A549 (cell line): ENCODE measurements at regions not wholly inside any gene's neighbourhood (a gene's known extent, or its start where the extent isn't known, plus 50 kb on each side); places are given as distances from the start of the nearest gene placed in this dataset.

Experiments
- ATAC-seq, 2 experiments: fragments of 200-7000 bp in 1 of 2; fragments of >200 bp in 1 of 2; cut with Nextera tagmentation in 1 of 2; cut with Tn5 transposase in 1 of 2; 3 replicates each; pipeline versions ENCODE4 v1.8.0 to v1.9.1; 2018 to 2020; ENCODE audit warnings: mild to moderate bottlenecking in 1 of 2, moderate library complexity in 1 of 2
- CTCF ChIA-PET: fragments of 300-600 bp; sonication (Branson Sonifier 250); formaldehyde crosslinking; extraction: SDS; loops from one replicate; lab custom pipeline; 2021; ENCODE audit warnings: antibody characterized with exemption, inconsistent platforms; lab: Yijun Ruan, JAX
- POLR2A ChIA-PET: fragments of 350-600 bp; formaldehyde crosslinking; extraction: SDS; loops from one replicate; lab custom pipeline; 2021; ENCODE audit warnings: antibody characterized with exemption, inconsistent platforms; lab: Yijun Ruan, JAX
- DNase-seq, 2 experiments: peaks; one replicate each; pipeline versions ENCODE4 v3.0.0 to v3.0.0-alpha.2; 2011 to 2016; ENCODE audit warnings: low read depth in 1 of 2, low spot score in 1 of 2
- FAIRE-seq: peaks from 2 replicates; lab custom pipeline; 2011; peaks lifted over from hg19 to GRCh38; lab: Jason Lieb, UNC
- H3K27ac ChIP-seq, 2 experiments: fragments of >200 bp; sonication (Bioruptor Twin); formaldehyde crosslinking; 3 replicates each; pipeline ENCODE4 v1.5.1; 2016 to 2017
- H3K4me1 ChIP-seq: fragments of >200 bp; sonication (Bioruptor Twin); formaldehyde crosslinking; 3 replicates; pipeline ENCODE4 v1.6.1; 2016
- H3K4me2 ChIP-seq: fragments of >200 bp; sonication (Bioruptor Twin); formaldehyde crosslinking; 3 replicates; pipeline ENCODE4 v1.6.1; 2016
- H3K4me3 ChIP-seq: fragments of >200 bp; sonication (Bioruptor Twin); formaldehyde crosslinking; 3 replicates; pipeline ENCODE4 v1.5.1; 2016
- H3K9me3 ChIP-seq: fragments of >200 bp; sonication (Bioruptor Twin); formaldehyde crosslinking; 3 replicates; pipeline ENCODE4 v1.6.1; 2016
- CEBPB ChIP-seq, 2 experiments: fragments of >200 bp in 1 of 2; sonication (Bioruptor Twin) in 1 of 2; formaldehyde crosslinking in 1 of 2; IDR thresholded peaks; 2 replicates each; pipeline ENCODE4 v1.6.1; 2012 to 2016
- EHF ChIP-seq: fragments of 250-450 bp; sonication (Bioruptor Pico); IDR thresholded peaks from 2 replicates; pipeline ENCODE4 v1.5.0; 2020; ENCODE audit warnings: mild to moderate bottlenecking
- EHMT2 ChIP-seq: fragments of 200-600 bp; sonication (generic); IDR thresholded peaks from 2 replicates; pipeline ENCODE4 v1.6.1; 2016; ENCODE audit warnings: antibody characterized with exemption, low read depth, mild to moderate bottlenecking, moderate library complexity
- EP300 ChIP-seq, 2 experiments: fragments of >200 bp; sonication (Bioruptor Twin); formaldehyde crosslinking; IDR thresholded peaks; 2 replicates in 1 of 2; 3 replicates in 1 of 2; pipeline ENCODE4 v1.6.1; 2016 to 2017
- HES2 ChIP-seq: fragments of >200 bp; sonication (Bioruptor Twin); formaldehyde crosslinking; IDR thresholded peaks from 2 replicates; pipeline ENCODE4 v1.6.1; 2016
- HEYL ChIP-seq: fragments of 250-450 bp; sonication (Bioruptor Pico); IDR thresholded peaks from 2 replicates; pipeline ENCODE4 v1.8.0; 2021; ENCODE audit warnings: mild to moderate bottlenecking, moderate library complexity
- HMGXB4 ChIP-seq: fragments of 250-450 bp; sonication (Bioruptor Pico); IDR thresholded peaks from 2 replicates; pipeline ENCODE4 v1.5.0; 2021; ENCODE audit warnings: mild to moderate bottlenecking, moderate library complexity, borderline replicate concordance
- HOXA7 ChIP-seq: fragments of 250-450 bp; sonication (Bioruptor Pico); IDR thresholded peaks from 2 replicates; pipeline ENCODE4 v1.5.0; 2020; ENCODE audit warnings: mild to moderate bottlenecking, moderate library complexity
- JUN ChIP-seq, 2 experiments: fragments of >200 bp; sonication (Bioruptor Twin); formaldehyde crosslinking; IDR thresholded peaks; 2 replicates in 1 of 2; 3 replicates in 1 of 2; pipeline ENCODE4 v1.6.1; 2016 to 2017
- JUNB ChIP-seq: fragments of >200 bp; sonication (Bioruptor Twin); formaldehyde crosslinking; IDR thresholded peaks from 2 replicates; pipeline ENCODE4 v1.6.1; 2016
- KDM5A ChIP-seq: fragments of 200-600 bp; sonication (generic); IDR thresholded peaks from 2 replicates; pipeline ENCODE4 v1.6.1; 2016; ENCODE audit warnings: antibody characterized with exemption, mild to moderate bottlenecking
- MYC ChIP-seq: IDR thresholded peaks from 2 replicates; pipeline ENCODE4 v1.6.1; 2012; ENCODE audit warnings: mild to moderate bottlenecking, inconsistent platforms, low read length, improper control_type of control experiment, borderline replicate concordance
- NR3C1 ChIP-seq: fragments of >200 bp; sonication (Bioruptor Twin); formaldehyde crosslinking; IDR thresholded peaks from 3 replicates; pipeline ENCODE4 v1.6.1; 2017
- POLR2AphosphoS2 ChIP-seq: conservative IDR thresholded peaks from 2 replicates; pipeline ENCODE4 v1.6.1; 2012; ENCODE audit warnings: low read length, improper control_type of control experiment, inconsistent platforms
- RAD21 ChIP-seq, 2 experiments: fragments of >200 bp in 1 of 2; sonication (Bioruptor Twin) in 1 of 2; formaldehyde crosslinking in 1 of 2; IDR thresholded peaks in 1 of 2; conservative IDR thresholded peaks in 1 of 2; 2 replicates in 1 of 2; 3 replicates in 1 of 2; pipeline ENCODE4 v1.6.1; 2012 to 2018; ENCODE audit warnings: inconsistent platforms in 1 of 2
- RARB ChIP-seq: fragments of 250-450 bp; sonication (Bioruptor Pico); IDR thresholded peaks from 2 replicates; pipeline ENCODE4 v1.8.0; 2021; ENCODE audit warnings: mild to moderate bottlenecking, moderate library complexity
- RCOR1 ChIP-seq: fragments of 150-350 bp; IDR thresholded peaks from 2 replicates; pipeline ENCODE4 v1.6.1; 2014; ENCODE audit warnings: antibody characterized with exemption, low read length, low read depth
- TP53 ChIP-seq: fragments of 250-450 bp; sonication (Bioruptor Pico); IDR thresholded peaks from 2 replicates; pipeline ENCODE4 v1.5.0; 2021; ENCODE audit warnings: mild to moderate bottlenecking, moderate library complexity
- USF2 ChIP-seq: fragments of 450-650 bp; IDR thresholded peaks from 2 replicates; pipeline ENCODE4 v1.6.1; 2014; ENCODE audit warnings: antibody characterized with exemption
- ZSCAN20 ChIP-seq: fragments of 250-450 bp; sonication (Bioruptor Pico); IDR thresholded peaks from 2 replicates; pipeline ENCODE4 v1.8.0; 2022; ENCODE audit warnings: mild to moderate bottlenecking, moderate library complexity
- WGBS: methylation state at CpG from one replicate; pipeline ENCODE4 v1.1.6; 2017; ENCODE audit errors: missing lambda C conversion rate; 5-methylcytosine and 5-hydroxymethylcytosine counted together
- TF ChIP-seq, protein P1 (sequence below): fragments of 200-600 bp; sonication (generic); IDR thresholded peaks from 2 replicates; pipeline ENCODE4 v1.6.1; 2016; ENCODE audit warnings: antibody characterized with exemption, mild to moderate bottlenecking, moderate library complexity
- TF ChIP-seq, protein P2 (sequence below): fragments of 250-450 bp; sonication (Bioruptor Pico); IDR thresholded peaks from 2 replicates; pipeline ENCODE4 v1.5.0; 2020; ENCODE audit warnings: low read depth, mild to moderate bottlenecking, moderate library complexity
- TF ChIP-seq, protein P3 (sequence below): IDR thresholded peaks from 2 replicates; pipeline ENCODE4 v1.6.1; 2012

DNA sequence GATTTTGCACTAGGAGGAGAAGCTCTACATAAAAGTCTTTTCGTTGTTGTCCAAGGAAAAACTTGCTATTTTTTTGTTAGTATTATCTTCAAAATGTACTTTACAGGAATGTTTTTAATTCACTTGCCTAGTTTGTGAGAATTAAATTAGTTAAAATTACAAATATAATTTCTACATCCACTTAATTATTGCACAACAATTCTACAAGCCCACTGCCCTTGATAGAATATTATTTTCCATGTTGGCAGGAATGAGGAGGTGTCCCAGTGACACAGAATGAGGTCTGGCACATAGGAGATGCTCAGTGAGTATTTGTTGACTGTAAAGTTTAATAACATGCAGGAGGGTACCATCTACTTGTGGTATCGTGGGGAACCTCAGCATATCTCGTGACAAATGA is 255.4 kb downstream of the SDHAF3 start:
- TF ChIP-seq MYC (no peak), JUN (IDR thresholded peaks at IDR 0.05) (no peak), HOXA7 (CRISPR knock-in tag) (no peak), HES2 (no peak), CEBPB (IDR thresholded peaks at IDR 0.05) (no peak), EP300 (IDR thresholded peaks at IDR 0.05) (no peak), USF2 (no peak), EHF (CRISPR knock-in tag) (no peak), TP53 (no peak)
- TF ChIP-seq, protein P1, sequence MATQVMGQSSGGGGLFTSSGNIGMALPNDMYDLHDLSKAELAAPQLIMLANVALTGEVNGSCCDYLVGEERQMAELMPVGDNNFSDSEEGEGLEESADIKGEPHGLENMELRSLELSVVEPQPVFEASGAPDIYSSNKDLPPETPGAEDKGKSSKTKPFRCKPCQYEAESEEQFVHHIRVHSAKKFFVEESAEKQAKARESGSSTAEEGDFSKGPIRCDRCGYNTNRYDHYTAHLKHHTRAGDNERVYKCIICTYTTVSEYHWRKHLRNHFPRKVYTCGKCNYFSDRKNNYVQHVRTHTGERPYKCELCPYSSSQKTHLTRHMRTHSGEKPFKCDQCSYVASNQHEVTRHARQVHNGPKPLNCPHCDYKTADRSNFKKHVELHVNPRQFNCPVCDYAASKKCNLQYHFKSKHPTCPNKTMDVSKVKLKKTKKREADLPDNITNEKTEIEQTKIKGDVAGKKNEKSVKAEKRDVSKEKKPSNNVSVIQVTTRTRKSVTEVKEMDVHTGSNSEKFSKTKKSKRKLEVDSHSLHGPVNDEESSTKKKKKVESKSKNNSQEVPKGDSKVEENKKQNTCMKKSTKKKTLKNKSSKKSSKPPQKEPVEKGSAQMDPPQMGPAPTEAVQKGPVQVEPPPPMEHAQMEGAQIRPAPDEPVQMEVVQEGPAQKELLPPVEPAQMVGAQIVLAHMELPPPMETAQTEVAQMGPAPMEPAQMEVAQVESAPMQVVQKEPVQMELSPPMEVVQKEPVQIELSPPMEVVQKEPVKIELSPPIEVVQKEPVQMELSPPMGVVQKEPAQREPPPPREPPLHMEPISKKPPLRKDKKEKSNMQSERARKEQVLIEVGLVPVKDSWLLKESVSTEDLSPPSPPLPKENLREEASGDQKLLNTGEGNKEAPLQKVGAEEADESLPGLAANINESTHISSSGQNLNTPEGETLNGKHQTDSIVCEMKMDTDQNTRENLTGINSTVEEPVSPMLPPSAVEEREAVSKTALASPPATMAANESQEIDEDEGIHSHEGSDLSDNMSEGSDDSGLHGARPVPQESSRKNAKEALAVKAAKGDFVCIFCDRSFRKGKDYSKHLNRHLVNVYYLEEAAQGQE = no peak
- TF ChIP-seq, protein P2, sequence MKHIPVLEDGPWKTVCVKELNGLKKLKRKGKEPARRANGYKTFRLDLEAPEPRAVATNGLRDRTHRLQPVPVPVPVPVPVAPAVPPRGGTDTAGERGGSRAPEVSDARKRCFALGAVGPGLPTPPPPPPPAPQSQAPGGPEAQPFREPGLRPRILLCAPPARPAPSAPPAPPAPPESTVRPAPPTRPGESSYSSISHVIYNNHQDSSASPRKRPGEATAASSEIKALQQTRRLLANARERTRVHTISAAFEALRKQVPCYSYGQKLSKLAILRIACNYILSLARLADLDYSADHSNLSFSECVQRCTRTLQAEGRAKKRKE (CRISPR knock-in tag) = no peak
- H3K4me3 ChIP-seq = no peak overlapping the region
- no peaks in the 10 kb centered on the region for H3K9me3 ChIP-seq
- no peak overlapping the region for H3K27ac ChIP-seq
- 4% methylated on average over 3 of the region's 3 CpGs for WGBS
- no peak overlapping the region for H3K4me2 ChIP-seq
- CTCF ChIA-PET = no interaction called here
- POLR2A ChIA-PET = no interaction called here
- no peak for ATAC-seq
- no peak for FAIRE-seq
- no peak for DNase-seq
- H3K4me1 ChIP-seq = no peaks in the 10 kb centered on the region

GRCh38 chr7:97373736-97374135 is 256.2 kb downstream of the SDHAF3 start:
- Histone ChIP-seq H3K9me3 (no peaks in the 10 kb centered on the region), H3K4me3 (no peak overlapping the region), H3K4me2 (no peak overlapping the region), H3K27ac (no peak overlapping the region), H3K4me1 (no peaks in the 10 kb centered on the region)
- ChIA-PET CTCF (no interaction called here), POLR2A (interaction anchor here (0.5 kb wide), 1 partner anchor 45 kb away, joined by 3 read pairs; no protein-coding TSS in a partner anchor)
- no peak for FAIRE-seq
- TF ChIP-seq RARB (CRISPR knock-in tag) (no peak), HES2 (no peak), ZSCAN20 (CRISPR knock-in tag) (no peak), POLR2AphosphoS2 (no peak), RCOR1 (no peak)
- TF ChIP-seq, protein P3, sequence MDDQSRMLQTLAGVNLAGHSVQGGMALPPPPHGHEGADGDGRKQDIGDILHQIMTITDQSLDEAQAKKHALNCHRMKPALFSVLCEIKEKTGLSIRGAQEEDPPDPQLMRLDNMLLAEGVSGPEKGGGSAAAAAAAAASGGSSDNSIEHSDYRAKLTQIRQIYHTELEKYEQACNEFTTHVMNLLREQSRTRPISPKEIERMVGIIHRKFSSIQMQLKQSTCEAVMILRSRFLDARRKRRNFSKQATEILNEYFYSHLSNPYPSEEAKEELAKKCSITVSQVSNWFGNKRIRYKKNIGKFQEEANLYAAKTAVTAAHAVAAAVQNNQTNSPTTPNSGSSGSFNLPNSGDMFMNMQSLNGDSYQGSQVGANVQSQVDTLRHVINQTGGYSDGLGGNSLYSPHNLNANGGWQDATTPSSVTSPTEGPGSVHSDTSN = no peak
- 40% methylated on average over 6 of the region's 6 CpGs for WGBS
- ATAC-seq = no peak
- no peak for DNase-seq

GRCh38 chr7:97377713-97378112 is 260.2 kb downstream of the SDHAF3 start:
- H3K27ac ChIP-seq = no peak overlapping the region
- POLR2A ChIA-PET = no interaction called here
- no peak for ATAC-seq
- no peak overlapping the region for H3K4me3 ChIP-seq
- H3K4me2 ChIP-seq = no peak overlapping the region
- CTCF ChIA-PET = no interaction called here
- no peak for TF ChIP-seq NR3C1
- no peak for TF ChIP-seq HMGXB4 (CRISPR knock-in tag)
- no peak for TF ChIP-seq HEYL (CRISPR knock-in tag)
- no peak for TF ChIP-seq EHMT2
- TF ChIP-seq JUNB = no peak
- TF ChIP-seq RAD21 (conservative IDR thresholded peaks at IDR 0.05 in 1 of 2, IDR thresholded peaks at IDR 0.05 in 1 of 2) = no peak
- TF ChIP-seq KDM5A = no peak
- TF ChIP-seq, protein P3 = no peak
- FAIRE-seq = no peak
- 36% methylated on average over 3 of the region's 3 CpGs for WGBS
- DNase-seq = no peak
- H3K9me3 ChIP-seq = no peaks in the 10 kb centered on the region
- H3K4me1 ChIP-seq = no peaks in the 10 kb centered on the region
